OCI-LY3 (cell line): ENCODE measurements at regions not wholly inside any gene's neighbourhood (a gene's known extent, or its start where the extent isn't known, plus 50 kb on each side); places are given as distances from the start of the nearest gene placed in this dataset.
A peak's percentile ranks its signal among the peaks of the same experiment; 100 is the strongest.
"Not testable (repeated sequence)": the region's sequence is repeated elsewhere in the genome, so short reads cannot be mapped to it uniquely, and the experiment has no call there.

Experiments
- H2AFZ ChIP-seq: fragments of 200-600, 300-600 bp; shearing (Covaris generic); 2 replicates; pipeline ENCODE4 v1.6.0; 2014; ENCODE audit warnings: antibody characterized with exemption, low read depth, low read length
- H3K27ac ChIP-seq: fragments of 200-600, 300-600 bp; sonication (generic); 2 replicates; pipeline ENCODE4 v1.5.1; 2014; ENCODE audit warnings: mild to moderate bottlenecking, low read length, moderate library complexity, mixed read lengths
- H3K27me3 ChIP-seq: fragments of 200-600, 300-600 bp; sonication (generic); 2 replicates; pipeline ENCODE4 v1.6.1; 2014; ENCODE audit warnings: low read depth, low read length, mixed read lengths
- H3K36me3 ChIP-seq: fragments of 200-600, 300-600 bp; sonication (generic); replicated peaks from 2 replicates; pipeline ENCODE3; 2014; ENCODE audit warnings: low read depth, low read length, mixed read lengths
- H3K4me1 ChIP-seq: fragments of 300-600, 200-600 bp; sonication (generic); 2 replicates; pipeline ENCODE4 v1.6.1; 2014; ENCODE audit warnings: low read length, mixed read lengths
- H3K4me2 ChIP-seq: fragments of 200-600, 300-600 bp; sonication (generic); 2 replicates; pipeline ENCODE4 v1.6.1; 2014; ENCODE audit warnings: low read length, mixed read lengths
- H3K4me3 ChIP-seq: fragments of 300-600, 200-600 bp; sonication (generic); 2 replicates; pipeline ENCODE4 v1.5.1; 2014; ENCODE audit warnings: antibody characterized with exemption, mild to moderate bottlenecking, low read length, moderate library complexity
- H3K79me2 ChIP-seq: fragments of 300-600, 200-600 bp; shearing (Covaris generic); 2 replicates; pipeline ENCODE4 v1.6.1; 2014; ENCODE audit warnings: mild to moderate bottlenecking, low read length, mixed read lengths
- H3K9ac ChIP-seq: fragments of 300-600, 200-600 bp; shearing (Covaris generic); 2 replicates; pipeline ENCODE4 v1.6.0; 2014; ENCODE audit warnings: mild to moderate bottlenecking, low read length, moderate library complexity
- H3K9me3 ChIP-seq: fragments of 200-600, 300-600 bp; shearing (Covaris generic); 2 replicates; pipeline ENCODE4 v1.6.1; 2014; ENCODE audit warnings: low read length, mixed read lengths; ENCODE audit not compliant: insufficient read depth
- H4K20me1 ChIP-seq: fragments of 200-600, 300-600 bp; sonication (generic); 2 replicates; pipeline ENCODE4 v1.6.1; 2016; ENCODE audit warnings: low read length, mixed read lengths; ENCODE audit not compliant: insufficient read depth
- EZH2phosphoT487 ChIP-seq: fragments of 200-600 bp; shearing (Covaris generic); IDR thresholded peaks from 2 replicates; pipeline ENCODE4 v1.6.1; 2018; ENCODE audit warnings: antibody characterized with exemption, mixed run types, low read depth
- TF ChIP-seq, protein P1 (sequence below): fragments of 200-600, 300-600 bp; sonication (generic); IDR thresholded peaks from 2 replicates; pipeline ENCODE4 v1.5.1; 2014; ENCODE audit warnings: antibody characterized with exemption, low read length, low read depth

DNA sequence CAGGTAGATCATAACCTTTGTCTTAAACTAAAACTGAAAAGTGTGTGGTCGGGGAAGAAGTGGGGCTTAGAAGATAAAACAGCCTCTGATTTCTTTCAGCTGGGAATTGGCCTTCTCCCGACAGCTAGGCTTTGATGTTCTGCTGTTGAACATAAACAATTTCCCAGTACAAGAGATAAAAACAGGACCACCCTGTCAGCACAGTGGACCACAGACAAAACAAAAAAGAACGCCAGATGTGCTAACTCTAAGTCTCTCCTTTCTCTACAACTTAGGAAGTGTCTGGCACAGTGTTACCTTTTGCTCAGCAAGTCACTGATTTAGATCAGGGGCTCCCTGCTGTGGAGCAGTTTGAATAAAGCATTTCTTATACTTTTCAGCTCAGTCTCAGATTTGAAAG lies 87.5 kb upstream of the UXT start:
- no peaks in the 10 kb centered on the region for H3K9me3 ChIP-seq
- H3K79me2 ChIP-seq: no peaks in the 10 kb centered on the region

DNA sequence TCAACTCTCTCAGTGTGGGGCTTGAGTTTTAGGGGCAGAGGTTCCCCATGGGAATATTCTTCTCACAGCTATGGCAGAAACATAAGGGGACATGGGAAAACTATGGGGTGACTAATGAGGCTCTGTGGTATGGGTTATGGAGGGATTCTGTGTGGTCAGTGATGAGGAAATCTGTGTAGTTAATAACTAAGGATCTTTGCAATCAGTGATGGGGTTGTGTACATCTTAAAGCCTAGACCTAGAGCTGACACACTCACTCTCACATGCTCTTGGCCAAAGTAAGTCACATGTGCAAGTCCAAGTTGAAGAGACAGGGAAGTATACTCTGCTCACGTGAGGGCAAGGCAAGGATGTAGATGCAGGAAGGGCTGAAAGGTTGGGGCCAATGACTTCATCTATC lies 86.4 kb upstream of the UXT start:
- Histone ChIP-seq H3K9ac (no peak overlapping the region), H3K27me3 (no peaks in the 10 kb centered on the region), H3K4me1 (no peaks in the 10 kb centered on the region), H2AFZ (no peak overlapping the region), H3K27ac (no peak overlapping the region), H3K4me3 (no peak overlapping the region), H3K79me2 (no peaks in the 10 kb centered on the region), H4K20me1 (no peaks in the 10 kb centered on the region), H3K9me3 (no peaks in the 10 kb centered on the region), H3K36me3 (no peaks in the 10 kb centered on the region), H3K4me2 (no peak overlapping the region)
- TF ChIP-seq EZH2phosphoT487: no peak
- TF ChIP-seq, protein P1, sequence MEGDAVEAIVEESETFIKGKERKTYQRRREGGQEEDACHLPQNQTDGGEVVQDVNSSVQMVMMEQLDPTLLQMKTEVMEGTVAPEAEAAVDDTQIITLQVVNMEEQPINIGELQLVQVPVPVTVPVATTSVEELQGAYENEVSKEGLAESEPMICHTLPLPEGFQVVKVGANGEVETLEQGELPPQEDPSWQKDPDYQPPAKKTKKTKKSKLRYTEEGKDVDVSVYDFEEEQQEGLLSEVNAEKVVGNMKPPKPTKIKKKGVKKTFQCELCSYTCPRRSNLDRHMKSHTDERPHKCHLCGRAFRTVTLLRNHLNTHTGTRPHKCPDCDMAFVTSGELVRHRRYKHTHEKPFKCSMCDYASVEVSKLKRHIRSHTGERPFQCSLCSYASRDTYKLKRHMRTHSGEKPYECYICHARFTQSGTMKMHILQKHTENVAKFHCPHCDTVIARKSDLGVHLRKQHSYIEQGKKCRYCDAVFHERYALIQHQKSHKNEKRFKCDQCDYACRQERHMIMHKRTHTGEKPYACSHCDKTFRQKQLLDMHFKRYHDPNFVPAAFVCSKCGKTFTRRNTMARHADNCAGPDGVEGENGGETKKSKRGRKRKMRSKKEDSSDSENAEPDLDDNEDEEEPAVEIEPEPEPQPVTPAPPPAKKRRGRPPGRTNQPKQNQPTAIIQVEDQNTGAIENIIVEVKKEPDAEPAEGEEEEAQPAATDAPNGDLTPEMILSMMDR: no peak

More for the DNA sequence above, 87.5 kb upstream of the UXT start:
- Histone ChIP-seq H3K4me3 (no peak overlapping the region), H3K4me2 (no peak overlapping the region), H4K20me1 (no peaks in the 10 kb centered on the region), H3K4me1 (no peaks in the 10 kb centered on the region), H2AFZ (no peak overlapping the region), H3K27me3 (no peaks in the 10 kb centered on the region), H3K36me3 (no peaks in the 10 kb centered on the region), H3K27ac (no peak overlapping the region), H3K9ac (no peak overlapping the region)
- TF ChIP-seq, protein P1: no peak
- no peak for TF ChIP-seq EZH2phosphoT487

DNA sequence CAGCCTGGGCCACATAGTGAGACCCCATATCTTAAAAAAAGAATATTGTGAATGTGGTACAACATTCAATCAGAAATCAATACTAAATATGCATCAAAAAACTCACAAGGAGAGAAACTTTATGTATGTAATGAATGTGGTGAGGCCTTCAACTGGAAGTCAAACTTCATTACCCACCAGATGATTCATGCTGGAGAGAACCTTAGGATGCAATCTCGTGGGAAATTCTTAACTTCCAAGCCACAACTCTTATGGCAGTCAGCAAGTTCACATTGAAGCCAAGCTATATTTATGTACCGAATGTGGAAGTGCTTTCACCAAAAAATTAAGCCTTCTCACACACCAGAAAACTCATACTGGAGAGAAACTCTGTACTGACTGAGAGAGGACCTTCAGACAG lies 84.5 kb upstream of the UXT start:
- no peaks in the 10 kb centered on the region for H3K27me3 ChIP-seq
- H2AFZ ChIP-seq: no peak overlapping the region
- no peak overlapping the region for H3K4me2 ChIP-seq
- TF ChIP-seq EZH2phosphoT487: no peak
- TF ChIP-seq, protein P1: no peak
- no peaks in the 10 kb centered on the region for H3K4me1 ChIP-seq
- H3K79me2 ChIP-seq: no peaks in the 10 kb centered on the region
- H3K9ac ChIP-seq: no peak overlapping the region
- H4K20me1 ChIP-seq: no peaks in the 10 kb centered on the region
- H3K4me3 ChIP-seq: no peak overlapping the region
- no peaks in the 10 kb centered on the region for H3K36me3 ChIP-seq
- H3K9me3 ChIP-seq: no peaks in the 10 kb centered on the region
- no peak overlapping the region for H3K27ac ChIP-seq

DNA sequence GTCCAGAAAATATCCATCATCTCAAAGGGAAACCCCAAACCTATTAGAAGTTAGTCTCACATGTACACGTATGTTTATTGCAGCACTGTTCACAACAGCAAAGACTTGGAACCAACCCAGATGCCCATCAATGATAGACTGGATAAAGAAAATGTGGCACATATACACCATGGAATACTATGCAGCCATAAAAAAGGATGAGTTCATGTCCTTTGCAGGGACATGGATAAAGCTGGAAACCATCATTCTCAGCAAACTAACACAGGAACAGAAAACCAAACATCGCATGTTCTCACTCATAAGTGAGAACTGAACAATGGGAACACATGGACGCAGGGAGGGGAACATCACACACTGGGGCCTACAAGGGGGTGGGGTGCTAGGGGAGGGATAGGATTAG lies 79.9 kb upstream of the UXT start:
- not testable (repeated sequence) for H3K27me3 ChIP-seq, H3K4me3 ChIP-seq, H3K4me2 ChIP-seq, H3K4me1 ChIP-seq, H3K27ac ChIP-seq, H3K79me2 ChIP-seq, H2AFZ ChIP-seq, H3K9ac ChIP-seq, H4K20me1 ChIP-seq, H3K9me3 ChIP-seq, H3K36me3 ChIP-seq

DNA sequence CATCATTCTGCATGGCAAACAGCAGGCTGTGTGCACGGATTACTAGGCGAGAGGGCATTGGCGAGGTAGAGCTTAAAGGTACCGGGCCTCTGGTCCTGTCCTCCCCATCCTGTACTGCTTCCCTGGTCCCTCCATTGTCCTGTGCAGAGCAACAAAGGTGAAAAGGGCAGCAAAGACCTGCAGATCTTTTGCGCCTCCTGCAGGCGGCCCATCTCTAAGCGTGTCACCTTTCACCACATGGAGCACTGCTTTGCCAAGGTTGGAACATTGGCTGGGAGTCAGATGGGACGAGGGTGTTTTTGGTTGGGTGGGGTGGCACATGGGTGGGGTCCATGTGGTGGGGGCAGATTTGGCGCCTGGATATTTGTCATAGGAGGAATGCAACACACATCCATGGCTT lies 64.7 kb upstream of the UXT start:
- no peak overlapping the region for H3K4me3 ChIP-seq
- H3K9me3 ChIP-seq: no peaks in the 10 kb centered on the region
- H3K36me3 ChIP-seq: no peaks in the 10 kb centered on the region
- H3K4me2 ChIP-seq: no peak overlapping the region
- H3K79me2 ChIP-seq: no peaks in the 10 kb centered on the region
- no peak for TF ChIP-seq EZH2phosphoT487
- TF ChIP-seq, protein P1: peak; percentile 34
- H3K27me3 ChIP-seq: no peaks in the 10 kb centered on the region
- no peak overlapping the region for H3K27ac ChIP-seq
- H2AFZ ChIP-seq: no peak overlapping the region
- H3K4me1 ChIP-seq: no peaks in the 10 kb centered on the region
- no peak overlapping the region for H3K9ac ChIP-seq
- no peaks in the 10 kb centered on the region for H4K20me1 ChIP-seq
